ENCODE measurements at regions not wholly inside any gene's neighbourhood (a gene's known extent, or its start where the extent isn't known, plus 50 kb on each side); places are given as distances from the start of the nearest gene placed in this dataset.

DNA sequence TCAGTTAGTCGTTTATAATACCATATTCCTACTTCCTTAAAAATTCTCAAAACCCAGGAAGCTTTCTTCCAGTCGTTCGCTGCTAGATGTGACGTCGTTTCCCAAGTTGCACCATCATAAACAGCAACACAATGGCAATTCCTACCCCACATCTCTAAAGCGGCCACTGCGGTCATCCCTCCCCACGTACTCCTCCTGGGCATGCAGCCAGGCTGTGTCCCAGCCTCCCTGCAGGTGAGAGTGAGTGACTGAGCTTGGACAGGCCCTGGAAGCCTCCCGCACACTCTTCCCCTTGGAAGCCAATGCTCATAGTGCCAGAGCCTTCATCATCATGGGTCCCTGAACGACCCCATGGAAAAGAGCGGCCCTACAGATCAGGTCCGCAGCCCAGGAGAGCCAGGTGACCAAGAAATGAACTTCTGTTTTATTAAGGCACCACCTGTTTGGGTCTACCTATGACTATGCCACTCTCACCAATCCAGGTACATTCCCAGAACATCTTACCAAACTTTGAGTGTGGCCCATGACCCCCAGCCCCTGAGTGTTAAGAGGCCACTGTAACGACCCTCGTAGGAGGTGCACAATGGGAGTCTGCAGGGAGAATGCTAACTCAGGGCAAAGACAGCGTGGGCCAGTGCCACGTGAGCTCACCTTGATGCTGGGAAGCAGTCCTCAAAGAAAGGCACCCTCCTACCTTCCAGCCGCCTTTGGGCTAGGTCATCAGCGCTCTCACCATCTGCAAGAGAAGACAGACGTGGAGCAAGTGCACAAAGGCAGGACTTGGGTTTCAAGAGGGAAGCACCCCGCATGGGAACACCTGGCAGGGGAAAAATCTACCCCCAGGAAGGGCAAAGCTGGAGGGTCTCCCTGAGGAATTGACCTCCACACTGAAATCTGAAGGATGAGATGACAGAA is 74.7 kb upstream of the RAB6C start:
- no peak for FAIRE-seq
- no peak overlapping the region for H2AFZ ChIP-seq (ENCODE audit: low read depth, low read length)
- TF ChIP-seq POLR2A (IDR thresholded peaks at IDR 0.05; ENCODE audit: low read depth, low read length) (no peak), CTCF (IDR thresholded peaks at IDR 0.05; ENCODE audit: extremely low read depth in 1 of 2, insufficient read depth in 1 of 2, low read depth in 1 of 2, low read length in 2 of 2) (no peak), EZH2 (IDR thresholded peaks at IDR 0.05; ENCODE audit: borderline replicate concordance, low read depth, low read length, severe bottlenecking) (no peak), GATA2 (IDR thresholded peaks at IDR 0.05; ENCODE audit: insufficient read depth, insufficient read length, low read depth, low read length) (no peak), FOS (IDR thresholded peaks at IDR 0.05; ENCODE audit: borderline replicate concordance, insufficient read depth, low read length) (no peak), JUN (IDR thresholded peaks at IDR 0.05; ENCODE audit: borderline replicate concordance, insufficient read depth, insufficient read length, low read depth) (no peak), MYC (IDR thresholded peaks at IDR 0.05; ENCODE audit: low read depth, low read length) (no peak), POLR2AphosphoS5 (IDR thresholded peaks at IDR 0.05; ENCODE audit: insufficient read depth, low read depth, low read length) (no peak)
- TF ChIP-seq, protein P1, sequence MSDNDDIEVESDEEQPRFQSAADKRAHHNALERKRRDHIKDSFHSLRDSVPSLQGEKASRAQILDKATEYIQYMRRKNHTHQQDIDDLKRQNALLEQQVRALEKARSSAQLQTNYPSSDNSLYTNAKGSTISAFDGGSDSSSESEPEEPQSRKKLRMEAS (IDR thresholded peaks at IDR 0.05; ENCODE audit: insufficient read depth, insufficient read length): no peak
- H3K9me3 ChIP-seq (replicated peaks; ENCODE audit: control insufficient read depth, insufficient read depth, low read length): no peaks in the 10 kb centered on the region
- no peak overlapping the region for H3K9ac ChIP-seq (replicated peaks; ENCODE audit: extremely low read depth, insufficient read depth, low read length)
- no peaks in the 10 kb centered on the region for H3K79me2 ChIP-seq (ENCODE audit: control insufficient read depth, insufficient read depth, low read length)
- ChIA-PET CTCF (interaction anchor here (1.1 kb wide), 1 partner anchor 1584 kb away, joined by 3 read pairs; no protein-coding TSS in a partner anchor), POLR2A (no interaction called here)
- H3K9me1 ChIP-seq (replicated peaks; ENCODE audit: control insufficient read depth, extremely low read depth, insufficient read depth, low read length): no peaks in the 10 kb centered on the region
- BruUV-seq (replicated peaks): no TSS peak
- no peaks in the 10 kb centered on the region for H3K36me3 ChIP-seq (ENCODE audit: control insufficient read depth in 2 of 2, extremely low read depth in 1 of 2, insufficient read depth in 2 of 2, low read length in 2 of 2)
- H3K4me2 ChIP-seq (ENCODE audit: insufficient read depth, low read length): no peak overlapping the region
- dilution Hi-C loops (cut with MboI; ENCODE audit: extremely low pct_ligation_motif_present, low sequenced_read_pairs) (no loop called here), intact Hi-C loops (cut with micrococcal nuclease) (no loop called here)
- no peaks in the 10 kb centered on the region for H3K27me3 ChIP-seq (ENCODE audit: control insufficient read depth in 2 of 2, insufficient read depth in 2 of 2, low read length in 2 of 2)
- DNase-seq (ENCODE audit: low read depth, low spot score): no peak
- H3K27ac ChIP-seq (ENCODE audit: insufficient read depth, low read depth, low read length): no peak overlapping the region
- H3K4me1 ChIP-seq (ENCODE audit: control insufficient read depth, extremely low read depth, insufficient read depth, low read length): no peaks in the 10 kb centered on the region
- H3K4me3 ChIP-seq (replicated peaks in 1 of 3; ENCODE audit: insufficient read depth in 1 of 3, low read depth in 1 of 3, low read length in 3 of 3): no peak overlapping the region
- H4K20me1 ChIP-seq (replicated peaks; ENCODE audit: control insufficient read depth, extremely low read depth, insufficient read depth, low read length): no peaks in the 10 kb centered on the region
